GM21526 (cell line): ENCODE measurements at regions not wholly inside any gene's neighbourhood (a gene's known extent, or its start where the extent isn't known, plus 50 kb on each side); places are given as distances from the start of the nearest gene placed in this dataset.

Experiments used
- ATAC-seq: cut with Tn5 transposase; IDR thresholded peaks from one replicate; pipeline ENCODE4 v1.9.1; 2021; ENCODE audit warnings: moderate library complexity; ENCODE audit not compliant: unreplicated experiment, low FRiP score

DNA sequence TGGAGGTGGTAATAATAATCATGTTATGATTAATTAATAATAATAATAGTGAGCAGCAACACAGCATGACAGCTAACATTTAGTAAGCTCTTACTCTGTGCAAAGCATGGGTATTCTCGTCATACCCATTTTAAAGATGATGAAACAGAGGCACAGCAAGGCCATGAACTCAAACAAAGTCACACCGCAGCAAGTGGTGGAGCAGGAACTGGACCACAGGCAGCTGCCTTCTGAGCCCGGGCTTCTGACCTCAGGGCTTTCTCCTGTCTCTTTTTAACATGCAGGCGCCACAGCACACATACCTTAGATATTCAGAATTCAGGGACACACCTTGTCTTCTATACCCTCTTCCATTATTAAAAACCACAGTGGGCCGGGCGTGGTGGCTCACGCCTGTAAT lies 50.7 kb upstream of the SPATA12 start:
- no peak for ATAC-seq

DNA sequence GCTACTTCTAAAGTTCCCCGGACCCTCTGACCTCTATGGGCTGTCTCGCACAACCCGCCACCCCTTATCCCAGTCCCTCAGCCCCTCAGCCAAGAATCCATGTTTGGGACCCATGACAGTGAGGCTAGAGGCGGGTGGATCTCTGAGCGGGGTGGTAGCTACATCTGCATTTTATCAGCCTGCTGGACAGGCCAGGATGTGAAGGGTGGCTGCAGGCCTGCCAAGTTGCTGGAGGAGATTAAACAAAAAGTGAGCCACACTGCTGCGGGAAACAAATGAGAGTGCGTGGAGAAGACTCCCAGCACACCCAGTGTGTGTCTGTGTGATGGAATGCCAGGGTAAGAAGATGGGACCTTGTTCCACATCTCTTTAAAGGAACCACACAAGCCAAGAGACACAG lies 51.1 kb upstream of the SPATA12 start:
- ATAC-seq = no peak

DNA sequence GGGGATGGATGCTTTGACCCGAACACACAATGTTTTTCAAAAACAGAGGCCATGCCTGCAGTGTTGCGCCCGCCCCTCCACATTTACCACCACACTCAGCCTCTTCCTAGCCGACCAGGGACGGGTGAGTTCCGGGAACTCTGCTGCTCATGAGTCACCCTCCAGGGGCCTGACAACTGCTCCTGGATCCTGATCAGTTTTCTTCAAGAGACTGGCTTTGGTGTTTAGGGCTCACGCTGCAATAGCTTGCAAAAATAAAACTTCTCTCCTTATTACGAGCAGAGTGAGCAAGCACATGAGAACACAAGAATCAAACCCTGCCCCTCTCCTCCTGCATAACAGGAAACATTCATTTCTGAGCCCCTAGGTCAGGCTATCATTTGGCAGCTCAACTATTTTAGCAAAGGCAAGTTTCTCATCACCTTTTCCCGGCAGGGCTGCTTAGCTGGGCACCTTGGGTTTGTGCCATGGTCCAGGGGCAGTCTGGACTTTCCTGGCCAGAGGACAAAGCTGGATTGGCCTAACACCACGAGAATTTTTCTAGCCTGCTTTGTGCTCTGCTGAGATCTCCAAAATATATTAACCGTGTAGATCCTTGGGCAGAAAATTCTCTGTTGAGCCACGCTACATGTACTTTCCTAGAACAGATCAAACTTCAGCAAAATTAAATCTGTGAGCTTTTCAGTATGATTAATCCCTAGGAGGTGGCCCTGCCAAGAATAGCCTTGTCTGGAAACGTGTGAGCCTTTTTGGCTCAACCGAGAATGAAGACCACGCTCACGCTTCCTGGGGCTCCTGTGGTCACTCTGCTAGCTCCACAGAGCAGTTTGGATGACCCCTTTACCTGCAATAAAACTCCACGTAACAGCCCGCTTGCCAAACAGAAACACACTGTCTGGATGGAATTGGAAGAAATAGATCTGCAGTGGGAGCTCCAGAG lies 52.7 kb upstream of the SPATA12 start:
- no peak for ATAC-seq

DNA sequence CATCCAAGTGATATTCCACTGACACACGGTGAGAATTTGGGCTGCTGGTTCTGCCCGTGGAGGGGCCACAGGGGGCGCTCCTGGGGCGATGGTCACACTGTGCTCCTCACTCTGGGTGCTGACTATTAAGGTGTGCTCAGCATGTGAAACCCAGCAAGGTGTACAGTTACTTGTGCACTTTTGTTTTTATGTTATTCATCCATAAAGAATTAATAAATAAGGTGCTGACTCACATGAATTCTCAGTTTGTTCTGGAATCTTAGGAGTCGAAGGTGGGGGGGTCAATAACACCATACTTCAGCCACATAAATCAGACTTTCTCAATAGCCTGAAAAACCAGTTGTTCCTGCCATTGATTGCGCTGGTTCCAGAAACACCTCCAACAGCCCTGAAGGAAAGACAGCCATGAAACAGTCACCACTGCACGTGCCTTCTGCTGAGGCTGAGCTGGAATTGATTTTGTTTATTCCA lies 53.5 kb upstream of the SPATA12 start:
- no peak for ATAC-seq

DNA sequence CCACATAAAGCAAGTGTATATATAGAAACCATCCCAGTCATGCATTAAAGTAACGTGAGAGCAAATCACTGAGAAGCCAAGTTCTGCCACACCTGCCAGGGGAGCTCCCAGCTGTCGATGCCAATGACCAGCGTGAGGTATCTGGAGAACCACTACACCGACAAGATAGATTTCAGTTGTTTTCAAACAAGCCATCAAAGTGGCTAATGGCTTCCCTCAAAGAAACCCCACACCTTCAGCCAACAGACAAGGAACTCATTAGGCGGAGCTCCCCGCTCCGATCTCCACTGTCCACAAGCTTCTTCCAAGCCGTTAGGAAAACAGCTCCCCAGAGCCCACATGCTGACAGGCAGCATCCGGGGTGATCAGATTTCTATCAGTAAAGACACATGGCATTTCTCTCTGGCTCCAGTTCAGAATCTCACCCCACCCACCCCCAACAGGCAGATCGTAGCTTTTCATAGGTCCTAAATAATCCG lies 54.2 kb upstream of the SPATA12 start:
- ATAC-seq = no peak

DNA sequence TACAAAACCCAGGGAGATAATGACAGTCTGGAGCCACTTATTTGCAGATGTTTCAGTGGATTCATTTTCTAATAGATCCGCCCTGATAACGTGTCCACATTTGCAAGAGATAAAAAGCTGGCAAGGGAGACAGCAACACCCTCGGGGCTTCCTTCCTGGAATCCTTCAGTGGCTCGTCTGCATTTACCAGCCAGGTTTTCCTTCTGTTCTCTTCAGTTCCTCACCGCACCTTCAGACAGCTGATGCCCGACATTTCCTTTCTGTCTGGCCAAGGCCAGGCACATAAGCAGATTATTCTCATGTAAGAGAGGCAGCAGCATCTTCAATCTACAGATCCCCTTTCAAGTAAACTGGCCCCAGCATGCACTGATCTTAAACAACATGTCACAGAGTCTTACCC lies 56.2 kb upstream of the SPATA12 start:
- ATAC-seq = no peak

DNA sequence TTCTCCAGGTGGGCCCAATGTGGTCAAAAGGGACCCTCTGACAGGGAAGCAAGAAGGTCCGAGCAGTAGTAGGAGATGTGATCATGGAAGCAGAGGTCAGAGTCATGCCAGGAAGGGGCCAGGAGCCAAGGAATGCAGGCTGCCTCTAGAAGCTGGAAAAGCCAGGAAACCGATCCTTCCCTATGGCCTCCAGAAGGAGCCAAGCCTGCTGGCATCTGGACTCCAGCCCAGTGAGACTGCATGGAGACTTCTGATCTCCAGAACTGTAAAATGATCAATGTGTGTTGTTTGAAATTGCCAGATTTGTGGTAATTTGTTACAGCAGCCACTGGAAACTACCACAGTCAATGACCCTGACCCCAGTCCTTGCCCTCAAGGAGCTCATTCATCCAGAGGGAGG lies 56.8 kb upstream of the SPATA12 start:
- ATAC-seq = no peak

DNA sequence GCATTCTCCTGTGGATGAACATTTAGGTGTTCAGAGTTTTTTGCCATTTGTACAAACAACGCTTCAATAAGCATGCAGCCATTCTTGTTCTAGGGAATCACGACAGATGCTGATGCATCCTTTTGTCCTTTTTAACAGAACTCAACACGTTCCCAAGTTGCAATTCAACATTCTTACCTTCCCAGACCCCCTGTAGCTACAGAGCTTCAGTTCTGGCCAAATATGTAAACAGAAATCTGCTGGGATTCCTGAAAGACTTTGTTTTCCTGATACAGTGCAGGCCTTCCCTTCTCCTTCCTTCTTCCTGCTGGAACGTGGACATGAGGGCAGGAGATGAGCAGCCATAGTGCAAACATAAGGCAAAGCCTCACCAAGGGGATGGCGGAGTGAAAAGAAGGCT lies 59.1 kb upstream of the SPATA12 start:
- ATAC-seq = no peak

DNA sequence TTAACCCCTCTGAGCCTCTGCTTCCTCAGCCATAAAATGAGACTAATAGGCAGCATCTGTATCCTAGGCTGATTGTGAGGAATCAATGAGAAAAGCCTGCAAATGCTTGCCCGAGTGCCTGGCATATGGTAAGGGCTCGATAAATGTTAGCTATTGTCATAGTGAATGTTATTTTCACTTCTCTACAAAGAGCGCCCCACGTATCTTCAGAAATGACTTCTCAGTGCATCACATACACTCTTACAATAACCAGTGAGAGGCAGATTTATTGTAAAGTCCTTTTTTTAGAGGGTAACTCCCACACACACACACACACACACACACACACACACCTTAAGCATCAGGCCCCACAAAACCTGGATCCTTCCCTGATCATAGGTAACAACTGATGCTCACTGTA lies 60.5 kb upstream of the SPATA12 start:
- ATAC-seq = no peak

DNA sequence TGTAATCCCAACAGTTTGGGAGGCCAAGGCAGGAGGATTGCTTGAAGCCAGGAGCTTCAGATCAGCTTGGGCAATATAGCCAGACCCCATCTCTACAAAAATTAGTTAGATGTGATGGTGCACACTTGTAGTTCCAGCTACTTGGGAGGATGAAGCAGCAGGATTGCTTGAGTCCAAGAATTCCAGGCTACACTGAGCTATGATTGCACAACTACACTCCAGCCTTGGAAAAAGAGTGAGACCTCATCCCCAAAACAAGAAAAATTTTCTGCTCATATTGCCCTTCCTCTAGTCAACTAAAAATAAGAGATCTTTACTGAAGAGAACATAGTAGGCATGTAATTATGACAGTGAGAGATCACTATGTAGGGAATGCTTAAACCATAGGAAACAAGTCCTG lies 60.9 kb upstream of the SPATA12 start:
- no peak for ATAC-seq

DNA sequence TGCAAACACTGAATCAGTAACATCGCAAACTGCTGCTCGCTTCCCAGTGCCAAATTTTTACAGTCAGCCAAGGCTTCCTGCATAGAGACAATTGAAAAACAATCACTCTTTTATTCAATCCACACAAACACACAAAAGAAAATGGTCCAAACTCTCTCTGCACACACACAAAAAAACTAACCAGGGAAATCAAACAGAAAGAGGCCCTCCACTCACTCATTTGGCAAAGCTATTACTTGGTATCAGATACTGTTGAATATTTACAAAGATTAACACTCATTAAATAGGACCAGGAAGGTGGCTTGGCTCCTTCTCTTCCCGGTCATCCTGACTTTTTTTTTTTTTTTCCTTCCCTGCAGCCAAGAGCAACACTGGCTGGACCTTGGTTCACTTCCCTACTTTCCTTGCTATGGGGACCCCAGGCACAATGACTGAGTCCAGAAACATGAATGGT lies 62.4 kb upstream of the SPATA12 start:
- no peak for ATAC-seq

DNA sequence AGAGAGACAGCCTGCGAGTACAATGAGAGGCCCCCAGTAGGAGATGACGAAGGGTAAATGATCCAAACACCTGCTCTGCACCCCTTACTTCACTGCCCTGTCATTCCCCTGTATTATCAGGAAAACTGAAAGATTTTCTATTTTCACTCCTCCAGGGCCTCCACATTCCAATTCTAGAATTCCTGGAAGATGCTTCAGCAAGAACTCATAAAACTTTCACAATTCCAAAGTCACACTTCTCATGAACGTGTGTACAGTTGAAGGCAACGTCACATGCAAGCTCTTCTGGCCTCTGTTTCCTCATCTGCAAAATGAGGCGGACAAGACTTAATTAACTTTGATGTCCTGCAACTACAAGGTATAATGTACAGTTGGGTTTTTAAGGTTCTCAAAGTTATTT lies 62.8 kb upstream of the SPATA12 start:
- ATAC-seq = no peak

DNA sequence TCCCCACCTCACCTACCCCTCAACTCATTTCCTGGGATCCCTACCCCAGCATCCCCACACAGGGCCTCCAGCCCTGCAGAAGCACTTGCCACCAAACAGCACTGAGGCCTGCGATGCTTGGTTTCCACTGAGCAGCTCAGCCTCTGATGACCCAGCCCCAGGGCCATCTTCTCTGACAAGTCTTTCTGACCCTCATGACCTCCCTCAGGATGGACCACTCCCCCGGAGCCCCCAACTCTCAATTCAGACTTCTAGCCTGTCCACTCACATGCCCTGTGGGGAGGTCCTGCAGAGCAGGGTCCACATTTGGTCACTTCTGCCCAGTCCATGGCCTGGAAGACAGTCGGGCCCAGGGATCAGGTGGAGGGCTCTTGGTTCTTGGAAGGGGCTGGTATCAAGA lies 63.4 kb upstream of the SPATA12 start:
- ATAC-seq = no peak

DNA sequence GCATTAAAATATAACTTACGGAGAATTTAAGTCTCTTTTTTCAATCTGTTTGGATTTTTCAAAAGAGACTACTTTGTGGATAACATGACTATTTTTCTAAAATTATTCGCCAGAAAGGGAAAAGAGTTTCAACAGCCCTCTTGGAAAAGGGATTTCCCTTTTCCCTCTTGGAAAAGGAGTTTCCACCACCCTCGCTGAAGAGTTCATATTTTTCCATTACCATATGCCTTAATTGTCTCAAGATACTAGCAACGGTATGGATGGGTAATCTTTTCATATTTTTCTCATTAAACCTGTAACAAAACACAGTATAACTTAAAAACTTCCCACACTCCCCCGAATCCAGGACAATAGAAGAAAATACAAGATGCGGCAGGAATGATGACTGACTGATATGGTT lies 66.1 kb upstream of the SPATA12 start:
- no peak for ATAC-seq

DNA sequence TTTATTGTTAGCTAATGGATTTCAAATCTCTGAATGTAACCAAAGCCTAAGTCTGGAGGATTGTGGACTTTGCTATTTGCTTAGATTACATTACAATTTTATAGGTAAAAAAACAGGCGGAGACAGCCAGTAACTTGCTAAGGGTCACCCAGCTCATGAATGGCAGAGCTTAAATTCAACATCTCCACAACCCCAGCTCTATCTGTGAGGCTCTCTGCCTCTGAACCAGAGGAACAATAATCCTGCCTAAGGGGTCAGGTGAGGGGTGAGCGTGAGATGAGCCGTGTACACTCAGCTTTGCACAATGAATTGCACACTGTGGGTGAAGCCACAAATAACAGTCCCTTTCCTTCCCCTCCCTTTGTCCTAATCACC lies 69.8 kb upstream of the SPATA12 start:
- no peak for ATAC-seq

DNA sequence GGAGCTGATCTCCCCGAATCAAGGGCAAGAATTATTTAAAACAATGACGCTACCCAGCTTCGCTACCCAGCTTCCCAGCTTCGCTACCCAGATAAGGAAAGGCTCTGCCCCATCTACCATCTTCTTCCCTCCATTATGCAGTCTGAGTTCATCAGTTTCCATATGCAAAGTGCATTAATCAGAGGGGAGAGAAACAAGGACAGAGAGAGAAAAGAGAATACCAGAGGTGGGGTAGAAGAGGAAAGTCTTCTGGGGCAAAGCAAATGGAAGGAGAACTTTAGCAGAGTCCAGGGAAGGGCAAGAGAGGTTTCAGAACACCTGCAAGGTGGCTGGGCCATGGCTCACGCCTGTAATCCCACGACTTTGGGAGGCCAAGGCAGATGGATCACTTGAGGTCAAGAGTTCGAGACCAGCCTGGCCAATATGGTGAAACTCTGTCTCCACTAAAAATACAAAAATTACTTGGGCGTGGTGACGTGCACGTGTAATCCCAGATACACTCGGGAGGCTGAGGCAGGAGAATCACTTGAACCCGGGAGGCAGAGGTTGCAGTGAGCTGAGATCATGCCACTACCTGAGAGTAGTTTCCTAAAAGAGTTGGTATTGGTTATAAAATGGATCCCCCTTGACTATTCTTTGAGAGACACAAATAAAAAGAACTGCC lies 70.4 kb upstream of the SPATA12 start:
- ATAC-seq = no peak

DNA sequence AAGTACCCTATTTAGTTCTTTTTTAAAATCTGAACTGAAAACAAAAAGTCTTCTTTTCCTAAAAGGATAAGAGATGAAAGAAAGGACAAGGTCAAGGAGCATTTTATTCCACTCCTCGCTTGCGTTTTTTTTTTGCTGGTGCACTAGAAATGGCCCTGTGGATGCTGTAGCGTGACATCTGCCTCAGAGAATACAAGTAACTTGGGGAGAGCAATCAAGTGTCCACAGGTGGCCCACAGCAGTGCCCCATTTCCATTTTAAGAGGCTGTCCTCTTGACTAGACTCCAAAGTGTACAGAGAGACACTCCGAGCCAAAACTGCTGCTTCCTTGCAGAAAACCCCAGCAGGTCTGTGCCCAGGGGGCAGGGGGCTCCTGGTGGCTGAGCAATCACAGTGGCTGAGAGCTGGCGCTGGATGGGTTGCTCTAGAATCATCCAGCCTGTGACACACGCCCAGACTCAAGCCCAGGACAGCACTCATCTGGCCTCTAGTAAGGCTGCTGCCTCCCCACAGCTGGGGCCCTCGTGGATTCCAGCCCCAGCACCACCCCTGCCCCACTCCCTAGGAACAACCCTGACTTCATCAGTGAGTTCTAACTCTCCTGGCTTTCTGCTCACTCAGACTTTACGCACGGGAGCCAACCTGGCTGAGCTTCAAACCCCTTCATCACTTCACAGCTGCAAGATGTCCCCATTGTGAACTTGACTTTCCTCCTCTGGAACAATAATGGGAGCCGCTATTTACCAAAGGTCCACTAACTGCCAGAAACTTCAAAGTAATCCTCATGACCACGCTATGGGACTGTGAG lies 71.1 kb upstream of the SPATA12 start:
- ATAC-seq = no peak

DNA sequence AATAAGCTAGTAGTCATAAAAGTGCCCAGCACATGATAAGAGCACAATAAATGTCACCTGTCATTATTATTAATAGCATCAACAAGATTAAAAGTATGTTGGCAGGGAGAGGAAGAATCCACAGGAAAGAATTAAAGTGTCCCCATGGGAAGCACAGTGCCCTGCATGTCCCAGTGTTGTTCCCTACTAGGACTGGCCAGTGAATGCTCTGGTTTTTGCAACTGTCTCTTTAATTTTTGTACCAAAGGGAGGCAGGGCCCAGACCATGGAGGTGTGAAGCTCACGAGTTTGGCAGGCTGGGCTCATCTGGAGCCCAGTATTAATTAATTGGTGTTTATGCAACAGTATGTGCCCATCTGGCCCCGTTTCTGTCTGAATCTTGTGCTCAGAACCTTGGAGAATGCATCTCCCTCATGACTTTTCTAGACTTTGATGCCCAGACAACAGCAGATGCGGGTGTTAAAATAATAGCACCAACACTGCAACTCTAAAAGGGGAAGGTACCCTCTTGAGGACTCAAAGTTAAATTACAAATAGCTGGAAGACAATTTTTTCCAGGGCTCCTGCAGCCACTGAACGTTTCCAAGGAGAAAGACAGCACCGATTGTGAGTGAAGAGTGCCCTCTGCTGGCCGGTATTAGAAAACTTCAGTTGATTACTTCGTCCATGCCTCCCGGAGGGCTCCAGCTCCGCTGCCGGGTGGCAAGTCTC lies 71.9 kb upstream of the SPATA12 start:
- ATAC-seq = no peak

DNA sequence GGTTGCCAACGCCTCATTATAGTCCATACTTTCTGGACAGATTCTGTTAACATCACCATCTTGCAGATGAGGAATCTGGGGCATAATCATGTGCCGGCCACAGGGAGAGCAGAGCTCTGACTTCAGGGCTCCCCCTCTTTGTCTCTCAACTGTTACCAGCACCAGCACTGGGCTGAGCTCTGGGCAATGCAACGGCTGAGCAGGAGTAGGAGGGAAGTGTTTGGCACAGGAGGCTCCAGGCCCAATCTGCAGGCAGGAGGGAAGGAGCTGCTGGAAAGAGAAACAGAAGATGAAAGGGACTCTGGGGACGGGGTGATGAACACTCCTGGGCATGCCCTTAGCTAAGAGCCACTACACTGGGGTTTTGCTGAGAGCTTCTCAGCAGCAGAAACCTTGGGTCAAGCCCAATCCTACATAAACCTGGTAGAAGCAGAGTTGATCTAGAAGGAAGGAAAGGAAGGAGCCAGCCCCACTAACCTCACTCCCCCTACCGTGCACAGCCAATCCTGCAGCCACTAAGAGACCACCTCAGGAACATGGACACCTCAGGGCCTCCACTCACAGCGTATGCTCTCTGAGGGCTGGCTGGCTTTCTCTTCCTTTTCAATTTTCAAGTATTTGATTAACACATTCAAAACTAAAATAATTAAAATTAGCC lies 73.1 kb upstream of the SPATA12 start:
- ATAC-seq = no peak

DNA sequence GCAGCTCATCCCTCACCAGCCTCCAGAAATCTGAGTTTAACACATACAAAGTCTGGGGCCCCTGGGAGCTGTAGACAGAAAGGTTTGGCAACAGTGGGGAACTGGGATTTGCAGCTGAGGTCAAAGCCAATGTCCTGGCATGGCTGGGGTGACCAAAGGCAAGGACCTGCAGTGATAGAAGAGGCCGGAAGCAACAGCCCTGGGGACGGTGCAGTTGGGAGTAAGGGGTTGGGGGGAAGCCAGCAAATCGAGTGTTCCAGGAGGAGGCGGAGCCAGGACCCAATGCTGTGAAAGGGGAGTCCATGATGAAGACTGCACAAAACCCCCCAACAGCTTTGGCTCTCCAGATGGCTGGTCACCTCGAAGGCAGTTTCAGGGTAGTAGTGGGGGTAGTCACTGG lies 74.1 kb upstream of the SPATA12 start:
- no peak for ATAC-seq
